ENCODE measurements at regions not wholly inside any gene's neighbourhood (a gene's known extent, or its start where the extent isn't known, plus 50 kb on each side); places are given as distances from the start of the nearest gene placed in this dataset.

DNA sequence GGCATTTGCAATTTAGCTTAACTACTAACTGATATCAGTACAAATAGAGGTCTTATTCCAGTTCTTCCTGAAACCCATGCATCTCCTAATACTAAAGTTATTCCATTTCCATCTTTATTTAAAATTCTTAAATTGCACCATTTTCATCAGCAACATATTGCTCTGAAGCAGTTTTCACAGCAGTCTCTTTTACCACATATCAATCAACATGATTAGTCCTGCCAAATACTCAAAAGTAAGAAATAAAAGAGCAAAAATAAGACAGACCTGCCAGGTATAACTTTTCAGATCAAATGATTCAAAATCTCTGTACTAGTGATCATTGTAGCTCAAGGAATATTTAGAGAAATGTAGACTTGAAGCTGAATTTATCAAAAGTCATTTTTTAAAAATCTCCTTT lies 141.7 kb downstream of the SLITRK1 start:
- no peaks in the 10 kb centered on the region for H3K79me2 ChIP-seq (replicated peaks; ENCODE audit: insufficient read depth, low read length)
- H3F3A ChIP-seq (ENCODE audit: insufficient read depth, low read length, poor library complexity, severe bottlenecking) = no peaks in the 10 kb centered on the region
- no peak overlapping the region for H3K4me2 ChIP-seq (ENCODE audit: low read length)
- H3K27ac ChIP-seq (ENCODE audit: low read length) = no peak overlapping the region
- H3K9me3 ChIP-seq (ENCODE audit: low read length) = no peaks in the 10 kb centered on the region
- TF ChIP-seq MXI1 (conservative IDR thresholded peaks at IDR 0.05; ENCODE audit: poor library complexity, severe bottlenecking) (no peak), EP300 (conservative IDR thresholded peaks at IDR 0.05; ENCODE audit: poor library complexity, severe bottlenecking) (peak; percentile 89), TAF1 (IDR thresholded peaks at IDR 0.05; ENCODE audit: low read depth) (no peak), POLR2AphosphoS5 (IDR thresholded peaks at IDR 0.05) (peak; percentile 58)
- TF ChIP-seq, protein P1, sequence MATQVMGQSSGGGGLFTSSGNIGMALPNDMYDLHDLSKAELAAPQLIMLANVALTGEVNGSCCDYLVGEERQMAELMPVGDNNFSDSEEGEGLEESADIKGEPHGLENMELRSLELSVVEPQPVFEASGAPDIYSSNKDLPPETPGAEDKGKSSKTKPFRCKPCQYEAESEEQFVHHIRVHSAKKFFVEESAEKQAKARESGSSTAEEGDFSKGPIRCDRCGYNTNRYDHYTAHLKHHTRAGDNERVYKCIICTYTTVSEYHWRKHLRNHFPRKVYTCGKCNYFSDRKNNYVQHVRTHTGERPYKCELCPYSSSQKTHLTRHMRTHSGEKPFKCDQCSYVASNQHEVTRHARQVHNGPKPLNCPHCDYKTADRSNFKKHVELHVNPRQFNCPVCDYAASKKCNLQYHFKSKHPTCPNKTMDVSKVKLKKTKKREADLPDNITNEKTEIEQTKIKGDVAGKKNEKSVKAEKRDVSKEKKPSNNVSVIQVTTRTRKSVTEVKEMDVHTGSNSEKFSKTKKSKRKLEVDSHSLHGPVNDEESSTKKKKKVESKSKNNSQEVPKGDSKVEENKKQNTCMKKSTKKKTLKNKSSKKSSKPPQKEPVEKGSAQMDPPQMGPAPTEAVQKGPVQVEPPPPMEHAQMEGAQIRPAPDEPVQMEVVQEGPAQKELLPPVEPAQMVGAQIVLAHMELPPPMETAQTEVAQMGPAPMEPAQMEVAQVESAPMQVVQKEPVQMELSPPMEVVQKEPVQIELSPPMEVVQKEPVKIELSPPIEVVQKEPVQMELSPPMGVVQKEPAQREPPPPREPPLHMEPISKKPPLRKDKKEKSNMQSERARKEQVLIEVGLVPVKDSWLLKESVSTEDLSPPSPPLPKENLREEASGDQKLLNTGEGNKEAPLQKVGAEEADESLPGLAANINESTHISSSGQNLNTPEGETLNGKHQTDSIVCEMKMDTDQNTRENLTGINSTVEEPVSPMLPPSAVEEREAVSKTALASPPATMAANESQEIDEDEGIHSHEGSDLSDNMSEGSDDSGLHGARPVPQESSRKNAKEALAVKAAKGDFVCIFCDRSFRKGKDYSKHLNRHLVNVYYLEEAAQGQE (IDR thresholded peaks at IDR 0.05; ENCODE audit: borderline replicate concordance) = no peak
- no peaks in the 10 kb centered on the region for H3K9me2 ChIP-seq (ENCODE audit: insufficient read depth, low read length)
- no peaks in the 10 kb centered on the region for H3K27me3 ChIP-seq (ENCODE audit: insufficient read depth, low read depth, low read length)
- no peaks in the 10 kb centered on the region for H4K20me1 ChIP-seq (ENCODE audit: insufficient read depth)
- H2AFZ ChIP-seq (ENCODE audit: low read depth, low read length) = no peak overlapping the region
- H3K4me3 ChIP-seq (ENCODE audit: low read length) = no peak overlapping the region
- H3K36me3 ChIP-seq (ENCODE audit: insufficient read depth, low read length) = no peaks in the 10 kb centered on the region
- no peak overlapping the region for H3K9ac ChIP-seq (ENCODE audit: low read length)

DNA sequence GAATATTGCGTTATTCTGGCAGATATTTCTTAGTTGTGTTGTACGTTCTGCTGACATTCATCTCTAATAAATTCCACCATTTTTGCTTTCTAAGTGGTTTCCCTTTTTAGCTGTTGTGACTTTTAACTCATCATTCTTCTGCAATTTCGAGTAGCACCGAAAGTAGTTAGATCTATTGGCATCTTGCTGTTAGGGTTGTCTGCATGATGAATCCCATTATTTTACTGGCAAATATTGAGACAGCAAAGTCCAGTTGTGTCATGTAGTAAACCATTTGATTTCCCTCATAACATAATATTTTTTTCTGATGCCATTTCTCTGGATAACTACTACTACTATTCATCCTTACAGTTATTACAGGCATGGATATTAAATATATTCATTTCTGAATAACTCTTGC lies 143.9 kb downstream of the SLITRK1 start:
- H3K4me3 ChIP-seq (ENCODE audit: low read length) = no peak overlapping the region

More for the DNA sequence above, 143.9 kb downstream of the SLITRK1 start:
- no peaks in the 10 kb centered on the region for H3K36me3 ChIP-seq (ENCODE audit: insufficient read depth, low read length)
- no peak overlapping the region for H3K9ac ChIP-seq (ENCODE audit: low read length)
- H3F3A ChIP-seq (ENCODE audit: insufficient read depth, low read length, poor library complexity, severe bottlenecking) = no peaks in the 10 kb centered on the region
- H3K4me2 ChIP-seq (ENCODE audit: low read length) = no peak overlapping the region
- TF ChIP-seq POLR2AphosphoS5 (IDR thresholded peaks at IDR 0.05) (peak; percentile 87), TAF1 (IDR thresholded peaks at IDR 0.05; ENCODE audit: low read depth) (no peak), MXI1 (conservative IDR thresholded peaks at IDR 0.05; ENCODE audit: poor library complexity, severe bottlenecking) (no peak), RAD21 (conservative IDR thresholded peaks at IDR 0.05) (no peak), EP300 (conservative IDR thresholded peaks at IDR 0.05; ENCODE audit: poor library complexity, severe bottlenecking) (peak; percentile 82), SMC3 (conservative IDR thresholded peaks at IDR 0.05; ENCODE audit: poor library complexity) (no peak)
- TF ChIP-seq, protein P1 (IDR thresholded peaks at IDR 0.05; ENCODE audit: borderline replicate concordance) = no peak
- H3K9me2 ChIP-seq (ENCODE audit: insufficient read depth, low read length) = no peaks in the 10 kb centered on the region
- no peaks in the 10 kb centered on the region for H3K9me3 ChIP-seq (ENCODE audit: low read length)
- no peak overlapping the region for H2AFZ ChIP-seq (ENCODE audit: low read depth, low read length)
- no peak overlapping the region for H3K27ac ChIP-seq (ENCODE audit: low read length)
- H3K79me2 ChIP-seq (replicated peaks; ENCODE audit: insufficient read depth, low read length) = no peaks in the 10 kb centered on the region
- H3K27me3 ChIP-seq (ENCODE audit: insufficient read depth, low read depth, low read length) = no peaks in the 10 kb centered on the region
- H4K20me1 ChIP-seq (ENCODE audit: insufficient read depth) = no peaks in the 10 kb centered on the region
